SU-DHL-6 (cell line): ENCODE measurements at regions not wholly inside any gene's neighbourhood (a gene's known extent, or its start where the extent isn't known, plus 50 kb on each side); places are given as distances from the start of the nearest gene placed in this dataset.

Experiments used
- H2AFZ ChIP-seq: fragments of 200-600 bp; sonication (generic); 2 replicates; pipeline ENCODE4 v1.6.1; 2014; ENCODE audit warnings: low read depth, mild to moderate bottlenecking, moderate library complexity, mixed read lengths, antibody characterized with exemption, low read length; ENCODE audit not compliant: severe bottlenecking
- H3F3A ChIP-seq: fragments of 200-600 bp; shearing (Covaris generic); 2 replicates; pipeline ENCODE4 v1.6.0; 2016; ENCODE audit warnings: antibody characterized with exemption, mild to moderate bottlenecking; ENCODE audit not compliant: insufficient read depth
- H3K27ac ChIP-seq: fragments of 200-600 bp; sonication (generic); 2 replicates; pipeline ENCODE4 v1.5.1; 2016; ENCODE audit warnings: low read depth, mild to moderate bottlenecking, low read length, moderate library complexity, mixed read lengths
- H3K27me3 ChIP-seq: fragments of 200-600 bp; sonication (generic), shearing (Covaris generic); 2 replicates; pipeline ENCODE4 v1.6.0; 2014; ENCODE audit warnings: mild to moderate bottlenecking, low read length
- H3K36me3 ChIP-seq: fragments of 200-600 bp; sonication (generic); 2 replicates; pipeline ENCODE4 v1.6.1; 2014; ENCODE audit warnings: mild to moderate bottlenecking, low read length, mixed read lengths
- H3K4me2 ChIP-seq: fragments of 300-600, 200-600 bp; shearing (Covaris generic), sonication (generic); 2 replicates; pipeline ENCODE4 v1.6.0; 2014; ENCODE audit warnings: low read length, low read depth, mild to moderate bottlenecking; ENCODE audit not compliant: poor library complexity, severe bottlenecking
- H3K4me3 ChIP-seq: fragments of 200-600 bp; sonication (generic); 2 replicates; pipeline ENCODE4 v1.5.1; 2014; ENCODE audit warnings: antibody characterized with exemption, low read length, mild to moderate bottlenecking, mixed read lengths; ENCODE audit not compliant: insufficient read depth, poor library complexity, severe bottlenecking
- H3K79me2 ChIP-seq: fragments of 200-600 bp; sonication (generic); 2 replicates; pipeline ENCODE4 v1.6.1; 2014; ENCODE audit warnings: mild to moderate bottlenecking, low read length, moderate library complexity; ENCODE audit not compliant: insufficient read depth
- H3K9ac ChIP-seq: fragments of 200-600 bp; sonication (generic); 2 replicates; pipeline ENCODE4 v1.7.0; 2014; ENCODE audit warnings: mild to moderate bottlenecking, low read length
- H3K9me2 ChIP-seq: fragments of 200-600 bp; sonication (generic); replicated peaks from 2 replicates; pipeline ENCODE4 v1.6.1; 2014; ENCODE audit warnings: low read length; ENCODE audit not compliant: insufficient read depth
- H3K9me3 ChIP-seq: fragments of 200-600 bp; sonication (generic); 2 replicates; pipeline ENCODE4 v1.6.1; 2014; ENCODE audit warnings: low read length, mixed read lengths; ENCODE audit not compliant: insufficient read depth
- H4K20me1 ChIP-seq: fragments of 200-600 bp; sonication (generic); 2 replicates; pipeline ENCODE4 v1.6.1; 2014; ENCODE audit warnings: low read depth, mild to moderate bottlenecking, antibody characterized with exemption, low read length, moderate library complexity, mixed read lengths
- EZH2phosphoT487 ChIP-seq: fragments of 200-600 bp; sonication (generic), shearing (Covaris generic); conservative IDR thresholded peaks from 2 replicates; pipeline ENCODE4 v1.6.1; 2018; ENCODE audit warnings: mild to moderate bottlenecking, antibody characterized with exemption, low read length, moderate library complexity, mixed read lengths
- TF ChIP-seq, protein P1 (sequence below): fragments of 200-600 bp; sonication (generic); IDR thresholded peaks from one replicate; pipeline ENCODE4 v1.5.1; 2017; ENCODE audit warnings: antibody characterized with exemption, mild to moderate bottlenecking, low read length, moderate library complexity; ENCODE audit not compliant: insufficient read depth, poor library complexity, severe bottlenecking

DNA sequence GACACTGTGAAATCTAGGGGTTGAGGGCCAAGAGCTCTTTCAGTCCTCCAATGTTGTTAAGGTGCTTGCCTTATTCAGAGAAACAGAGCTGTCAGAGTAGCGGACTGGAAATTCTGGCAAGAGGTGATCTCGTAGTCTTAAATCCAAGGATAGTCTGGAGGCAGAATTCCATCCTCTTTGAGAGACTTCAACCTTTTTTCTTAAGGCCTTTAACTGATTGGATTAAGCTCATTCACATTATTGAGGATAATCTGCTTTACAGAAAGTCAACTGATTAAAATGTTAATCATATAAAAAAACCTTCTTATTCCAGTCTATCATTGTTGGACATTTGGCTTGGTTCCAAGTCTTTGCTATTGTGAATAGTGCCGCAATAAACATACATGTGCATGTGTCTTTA is 243.1 kb upstream of the COX7C start:
- no peak overlapping the region for H3K4me2 ChIP-seq
- H3K4me3 ChIP-seq: no peak overlapping the region
- no peak overlapping the region for H3K9ac ChIP-seq
- H4K20me1 ChIP-seq: no peaks in the 10 kb centered on the region
- no peaks in the 10 kb centered on the region for H3K9me3 ChIP-seq
- H3F3A ChIP-seq: no peaks in the 10 kb centered on the region
- H3K27ac ChIP-seq: no peak overlapping the region
- H3K9me2 ChIP-seq: no peaks in the 10 kb centered on the region
- H3K36me3 ChIP-seq: no peaks in the 10 kb centered on the region
- H3K27me3 ChIP-seq: no peaks in the 10 kb centered on the region
- no peak overlapping the region for H2AFZ ChIP-seq
- no peak for TF ChIP-seq EZH2phosphoT487
- TF ChIP-seq, protein P1, sequence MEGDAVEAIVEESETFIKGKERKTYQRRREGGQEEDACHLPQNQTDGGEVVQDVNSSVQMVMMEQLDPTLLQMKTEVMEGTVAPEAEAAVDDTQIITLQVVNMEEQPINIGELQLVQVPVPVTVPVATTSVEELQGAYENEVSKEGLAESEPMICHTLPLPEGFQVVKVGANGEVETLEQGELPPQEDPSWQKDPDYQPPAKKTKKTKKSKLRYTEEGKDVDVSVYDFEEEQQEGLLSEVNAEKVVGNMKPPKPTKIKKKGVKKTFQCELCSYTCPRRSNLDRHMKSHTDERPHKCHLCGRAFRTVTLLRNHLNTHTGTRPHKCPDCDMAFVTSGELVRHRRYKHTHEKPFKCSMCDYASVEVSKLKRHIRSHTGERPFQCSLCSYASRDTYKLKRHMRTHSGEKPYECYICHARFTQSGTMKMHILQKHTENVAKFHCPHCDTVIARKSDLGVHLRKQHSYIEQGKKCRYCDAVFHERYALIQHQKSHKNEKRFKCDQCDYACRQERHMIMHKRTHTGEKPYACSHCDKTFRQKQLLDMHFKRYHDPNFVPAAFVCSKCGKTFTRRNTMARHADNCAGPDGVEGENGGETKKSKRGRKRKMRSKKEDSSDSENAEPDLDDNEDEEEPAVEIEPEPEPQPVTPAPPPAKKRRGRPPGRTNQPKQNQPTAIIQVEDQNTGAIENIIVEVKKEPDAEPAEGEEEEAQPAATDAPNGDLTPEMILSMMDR: no peak
- H3K79me2 ChIP-seq: no peaks in the 10 kb centered on the region

DNA sequence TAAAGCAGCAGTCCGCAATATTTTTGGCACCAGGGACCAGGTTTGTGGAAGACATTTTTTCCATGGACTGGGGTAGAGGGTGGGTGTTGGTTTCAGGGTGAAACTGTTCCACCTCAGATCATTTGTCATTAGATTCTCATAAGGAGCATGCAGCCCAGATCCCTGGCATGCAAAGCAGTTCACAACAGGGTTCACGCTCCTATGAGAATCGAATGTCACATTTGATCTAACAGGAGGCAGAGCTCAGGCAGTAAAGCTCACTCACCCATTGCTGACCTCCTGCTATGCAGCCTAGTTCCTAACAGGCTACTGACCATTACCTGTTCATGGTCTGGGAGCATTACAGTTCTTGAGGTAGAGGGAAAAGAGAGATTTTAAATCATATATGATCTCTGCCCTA is 241.5 kb upstream of the COX7C start:
- Histone ChIP-seq H3K27ac (no peak overlapping the region), H3K27me3 (no peaks in the 10 kb centered on the region), H4K20me1 (no peaks in the 10 kb centered on the region), H3K9me2 (no peaks in the 10 kb centered on the region), H3K79me2 (no peaks in the 10 kb centered on the region), H3K4me3 (no peak overlapping the region), H3K36me3 (no peaks in the 10 kb centered on the region), H3K4me2 (no peak overlapping the region), H3K9ac (no peak overlapping the region), H3F3A (no peaks in the 10 kb centered on the region), H2AFZ (no peak overlapping the region), H3K9me3 (no peaks in the 10 kb centered on the region)
- TF ChIP-seq, protein P1: no peak
- no peak for TF ChIP-seq EZH2phosphoT487

DNA sequence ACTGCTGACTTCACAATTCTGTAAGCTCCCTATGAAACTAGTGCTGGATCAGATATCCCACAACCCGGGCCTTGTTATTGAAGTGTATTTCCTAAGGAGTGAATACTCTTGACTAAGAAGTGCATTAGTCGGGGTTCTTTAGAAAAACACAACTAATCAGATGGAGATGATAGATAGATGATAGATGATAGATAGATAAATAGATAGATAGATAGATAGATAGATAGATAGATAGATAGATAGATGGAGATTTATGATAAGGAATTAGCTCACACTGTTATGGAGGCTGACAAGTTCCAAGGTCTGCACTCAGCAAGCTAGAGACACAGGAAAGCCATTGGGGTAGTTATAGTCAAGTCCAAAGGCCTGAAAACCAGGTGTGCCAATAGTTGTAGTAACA is 214.6 kb upstream of the COX7C start:
- no peak overlapping the region for H2AFZ ChIP-seq
- H3K27me3 ChIP-seq: no peaks in the 10 kb centered on the region
- H3F3A ChIP-seq: no peaks in the 10 kb centered on the region
- no peaks in the 10 kb centered on the region for H3K36me3 ChIP-seq
- H3K4me2 ChIP-seq: no peak overlapping the region
- H4K20me1 ChIP-seq: no peaks in the 10 kb centered on the region
- no peak overlapping the region for H3K9ac ChIP-seq
- no peaks in the 10 kb centered on the region for H3K9me2 ChIP-seq
- H3K79me2 ChIP-seq: no peaks in the 10 kb centered on the region
- H3K4me3 ChIP-seq: no peak overlapping the region
- H3K27ac ChIP-seq: no peak overlapping the region
- TF ChIP-seq, protein P1: no peak
- no peak for TF ChIP-seq EZH2phosphoT487
- H3K9me3 ChIP-seq: no peaks in the 10 kb centered on the region

DNA sequence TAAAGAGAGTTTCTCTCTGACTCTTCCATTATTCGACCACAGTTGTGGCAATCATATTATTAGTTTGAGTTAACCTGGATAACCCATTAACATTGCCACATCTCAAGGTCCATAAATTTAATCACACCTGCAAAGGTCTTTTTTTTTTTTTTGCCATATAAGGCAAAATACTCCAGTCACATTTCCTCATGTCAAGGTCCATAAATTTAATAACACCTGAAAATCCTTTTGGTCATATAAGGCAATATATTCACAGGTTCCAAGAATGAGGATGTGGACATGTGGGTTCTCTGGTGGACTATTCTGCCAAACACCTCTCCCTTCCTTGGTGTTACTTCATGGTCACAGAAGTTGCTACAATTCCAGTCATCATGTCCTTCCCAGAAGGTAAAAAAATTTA is 213.5 kb upstream of the COX7C start:
- Histone ChIP-seq H3K27me3 (no peaks in the 10 kb centered on the region), H3K36me3 (no peaks in the 10 kb centered on the region), H4K20me1 (no peaks in the 10 kb centered on the region), H3K27ac (no peak overlapping the region), H3K9me3 (no peaks in the 10 kb centered on the region), H3K9me2 (no peaks in the 10 kb centered on the region), H3K4me3 (no peak overlapping the region), H2AFZ (no peak overlapping the region), H3K4me2 (no peak overlapping the region), H3K9ac (no peak overlapping the region), H3K79me2 (no peaks in the 10 kb centered on the region), H3F3A (no peaks in the 10 kb centered on the region)
- no peak for TF ChIP-seq EZH2phosphoT487
- TF ChIP-seq, protein P1: no peak
